ENCODE measurements at regions not wholly inside any gene's neighbourhood (a gene's known extent, or its start where the extent isn't known, plus 50 kb on each side); places are given as distances from the start of the nearest gene placed in this dataset. TPM values are rescaled to one million over a fixed set of nuclear protein-coding genes. Genes with fewer than 3 reads are reported as not detected.

- no peaks in the 10 kb centered on the region for H3K79me2 ChIP-seq (ENCODE audit: control insufficient read depth, insufficient read depth, low read length)
- ATAC-seq (ENCODE audit: low read depth), result no peak
- H2AFZ ChIP-seq (ENCODE audit: insufficient read depth, low read depth, low read length, poor library complexity, severe bottlenecking), result no peak overlapping the region
- no peak overlapping the region for H3K4me2 ChIP-seq (replicated peaks; ENCODE audit: low read depth, low read length, poor library complexity, severe bottlenecking)
- peaks cover 0 to 8% (median 0%) of the 10 kb centered on the region in 3 donors for H3K9me3 ChIP-seq (ENCODE audit: control extremely low read depth in 1 of 3, control insufficient read depth in 2 of 3, insufficient read depth in 1 of 3, low read length in 2 of 3)
- no peak for DNase-seq
- no peak overlapping the region for H3K27ac Mint-ChIP-seq
- no peak overlapping the region for H3K4me3 Mint-ChIP-seq
- H3K4me1 Mint-ChIP-seq, result no peaks in the 10 kb centered on the region
- H3K27me3 ChIP-seq (replicated peaks in 1 of 4; ENCODE audit: control extremely low read depth in 1 of 4, control insufficient read depth in 3 of 4, insufficient read depth in 4 of 4, low read length in 3 of 4), result no peaks in the 10 kb centered on the region
- H4K20me1 ChIP-seq (ENCODE audit: control insufficient read depth, insufficient read depth, low read length, poor library complexity, severe bottlenecking), result no peaks in the 10 kb centered on the region
- no peaks in the 10 kb centered on the region for H3K4me1 ChIP-seq (ENCODE audit: control insufficient read depth in 2 of 2, insufficient read depth in 2 of 2, low read length in 2 of 2)
- H3K9me3 Mint-ChIP-seq (ENCODE audit: insufficient read depth), result peaks cover 3% of the 10 kb centered on the region
- H3K9ac ChIP-seq (ENCODE audit: low read length), result no peak overlapping the region
- no peak overlapping the region for H3K4me3 ChIP-seq (ENCODE audit: control extremely low read depth in 1 of 5, extremely low read depth in 1 of 5, insufficient read depth in 1 of 5, low read depth in 2 of 5, low read length in 4 of 5)
- intact Hi-C loops (cut with micrococcal nuclease), result no loop called here
- CTCF ChIA-PET, result no interaction called here
- H3K27me3 Mint-ChIP-seq, result no peaks in the 10 kb centered on the region
- POLR2A ChIA-PET, result no interaction called here
- H3K27ac ChIP-seq (ENCODE audit: low read length in 2 of 2), result no peak overlapping the region
- WGBS (ENCODE audit: insufficient coverage), result 86% methylated on average over 2 of the region's 3 CpGs
- H3K36me3 ChIP-seq (replicated peaks in 1 of 2; ENCODE audit: control extremely low read depth in 1 of 2, control insufficient read depth in 1 of 2, extremely low read depth in 1 of 2, insufficient read depth in 2 of 2, low read length in 1 of 2), result no peaks in the 10 kb centered on the region
- TF ChIP-seq EZH2 (IDR thresholded peaks at IDR 0.05; ENCODE audit: borderline replicate concordance, insufficient read depth, low read depth, low read length, poor library complexity, severe bottlenecking) (no peak), CTCF (IDR thresholded peaks at IDR 0.05) (no peak)
These were observed 495.3 kb downstream of the UBE2NL start for GRCh38 chrX:144379156-144379555.

- Histone ChIP-seq H3K4me3 (ENCODE audit: control extremely low read depth in 1 of 5, extremely low read depth in 1 of 5, insufficient read depth in 1 of 5, low read depth in 2 of 5, low read length in 4 of 5) (no peak overlapping the region), H3K36me3 (replicated peaks in 1 of 2; ENCODE audit: control extremely low read depth in 1 of 2, control insufficient read depth in 1 of 2, extremely low read depth in 1 of 2, insufficient read depth in 2 of 2, low read length in 1 of 2) (no peaks in the 10 kb centered on the region), H3K27ac (ENCODE audit: low read length in 2 of 2) (no peak overlapping the region), H3K79me2 (ENCODE audit: control insufficient read depth, insufficient read depth, low read length) (no peaks in the 10 kb centered on the region), H2AFZ (ENCODE audit: insufficient read depth, low read depth, low read length, poor library complexity, severe bottlenecking) (no peak overlapping the region), H4K20me1 (ENCODE audit: control insufficient read depth, insufficient read depth, low read length, poor library complexity, severe bottlenecking) (no peaks in the 10 kb centered on the region), H3K27me3 (replicated peaks in 1 of 4; ENCODE audit: control extremely low read depth in 1 of 4, control insufficient read depth in 3 of 4, insufficient read depth in 4 of 4, low read length in 3 of 4) (no peaks in the 10 kb centered on the region), H3K9ac (ENCODE audit: low read length) (no peak overlapping the region), H3K9me3 (ENCODE audit: control extremely low read depth in 1 of 3, control insufficient read depth in 2 of 3, insufficient read depth in 1 of 3, low read length in 2 of 3) (no peaks in the 10 kb centered on the region), H3K4me1 (ENCODE audit: control insufficient read depth in 2 of 2, insufficient read depth in 2 of 2, low read length in 2 of 2) (no peaks in the 10 kb centered on the region), H3K4me2 (replicated peaks; ENCODE audit: low read depth, low read length, poor library complexity, severe bottlenecking) (no peak overlapping the region)
- intact Hi-C loops (cut with micrococcal nuclease), result no loop called here
- Mint-ChIP-seq H3K27ac (no peak overlapping the region), H3K4me1 (no peaks in the 10 kb centered on the region), H3K4me3 (no peak overlapping the region), H3K27me3 (no peaks in the 10 kb centered on the region), H3K9me3 (ENCODE audit: insufficient read depth) (peaks cover 2% of the 10 kb centered on the region)
- TF ChIP-seq CTCF (IDR thresholded peaks at IDR 0.05), result no peak
- no peak for TF ChIP-seq EZH2 (IDR thresholded peaks at IDR 0.05; ENCODE audit: borderline replicate concordance, insufficient read depth, low read depth, low read length, poor library complexity, severe bottlenecking)
- ChIA-PET POLR2A (no interaction called here), CTCF (no interaction called here)
- DNase-seq (no peak), ATAC-seq (ENCODE audit: low read depth) (no peak)
- WGBS (ENCODE audit: insufficient coverage), result no CpG with 5 or more reads among the region's 1 CpG
These were observed 504.9 kb downstream of the UBE2NL start for GRCh38 chrX:144388738-144389137.

Small RNAs in the stretch of these regions (small RNA-seq; reads per million reads assigned to genes)
- gene AC234064.1 (ENCODE audit: insufficient read length, low read depth, low replicate concordance), result not detected

Data from B cell (primary cell).